Lung microvascular endothelial cell (primary cell): ENCODE measurements at regions not wholly inside any gene's neighbourhood (a gene's known extent, or its start where the extent isn't known, plus 50 kb on each side); places are given as distances from the start of the nearest gene placed in this dataset.

Experiments used
- DNase-seq, 2 donors: peaks; one replicate each; pipeline versions ENCODE4 v3.0.0 to v3.0.0-alpha.2; 2010; ENCODE audit warnings: low read depth in 2 of 2

- DNase-seq: no peak
Measured at GRCh38 chr4:1499465-1499864, 93.2 kb upstream of the NKX1-1 start.

- no peak for DNase-seq
Measured at GRCh38 chr4:1497189-1497801, 91.1 kb upstream of the NKX1-1 start.

DNA sequence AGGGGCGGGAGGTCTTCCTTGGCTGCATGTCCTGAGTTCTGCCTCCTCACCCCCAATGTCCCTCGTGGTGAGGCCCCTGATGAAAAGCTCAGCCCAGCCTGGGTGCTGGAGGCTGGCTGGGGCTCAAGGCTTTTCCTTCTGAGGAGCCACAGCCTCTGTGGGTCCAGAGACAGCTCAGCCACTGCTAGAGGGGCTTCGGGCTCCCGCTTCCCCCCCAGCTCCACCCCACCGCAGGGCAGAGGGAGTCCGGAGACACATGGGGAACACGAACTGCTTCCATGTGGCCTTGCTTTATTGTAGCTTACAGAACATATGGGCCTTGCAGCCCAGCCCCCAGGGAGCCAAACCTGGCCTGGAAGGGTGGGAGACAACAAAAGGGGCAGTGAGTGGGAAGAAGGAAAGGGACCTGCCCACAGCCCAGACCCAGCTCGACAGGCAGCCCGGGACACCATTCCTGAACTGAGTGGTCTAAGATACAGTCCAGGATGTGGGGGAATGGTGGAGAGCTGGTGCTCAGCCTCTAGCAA is 89.9 kb upstream of the NKX1-1 start:
- no peak for DNase-seq

- no peak for DNase-seq
Measured at GRCh38 chr4:1495416-1496115, 89.3 kb upstream of the NKX1-1 start.

- DNase-seq: no peak
Measured at GRCh38 chr4:1494416-1495315, 88.4 kb upstream of the NKX1-1 start.

DNA sequence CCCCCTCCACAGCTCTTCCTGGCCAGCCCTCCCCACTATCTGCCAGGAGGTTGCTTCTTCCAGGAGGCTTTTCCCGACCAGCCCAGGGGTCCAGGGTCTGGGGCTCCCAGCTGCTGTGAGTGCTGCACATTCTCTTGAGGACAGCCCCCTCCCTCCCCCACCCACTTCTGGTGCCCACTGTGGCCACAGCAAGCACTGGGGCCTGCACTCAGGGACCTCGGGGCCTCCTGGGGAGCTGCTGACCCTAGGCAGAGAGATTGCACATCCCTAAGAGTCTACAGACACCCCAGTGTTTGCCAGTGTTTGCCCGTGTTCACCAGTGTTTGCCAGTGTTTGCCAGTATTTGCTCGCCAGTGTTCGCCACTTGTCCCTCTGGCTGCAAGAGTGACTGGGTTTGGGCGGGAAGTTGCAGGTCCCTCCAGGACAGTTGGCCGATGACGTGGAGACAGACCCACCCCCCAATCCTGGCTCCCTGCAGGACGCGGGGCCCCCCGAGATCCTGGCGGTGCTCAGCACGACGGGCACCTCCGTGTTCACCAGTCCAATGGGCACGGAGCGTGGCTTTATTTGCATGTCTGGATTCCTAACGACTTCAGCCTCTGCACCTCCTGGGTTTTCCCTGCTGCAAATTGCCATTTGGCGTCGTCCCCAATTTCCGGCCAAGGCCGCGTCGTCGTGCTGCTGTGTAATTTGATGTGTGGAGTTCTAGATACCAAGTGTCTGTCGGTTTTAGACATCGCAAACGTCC is 87.5 kb upstream of the NKX1-1 start:
- DNase-seq: no peak

DNA sequence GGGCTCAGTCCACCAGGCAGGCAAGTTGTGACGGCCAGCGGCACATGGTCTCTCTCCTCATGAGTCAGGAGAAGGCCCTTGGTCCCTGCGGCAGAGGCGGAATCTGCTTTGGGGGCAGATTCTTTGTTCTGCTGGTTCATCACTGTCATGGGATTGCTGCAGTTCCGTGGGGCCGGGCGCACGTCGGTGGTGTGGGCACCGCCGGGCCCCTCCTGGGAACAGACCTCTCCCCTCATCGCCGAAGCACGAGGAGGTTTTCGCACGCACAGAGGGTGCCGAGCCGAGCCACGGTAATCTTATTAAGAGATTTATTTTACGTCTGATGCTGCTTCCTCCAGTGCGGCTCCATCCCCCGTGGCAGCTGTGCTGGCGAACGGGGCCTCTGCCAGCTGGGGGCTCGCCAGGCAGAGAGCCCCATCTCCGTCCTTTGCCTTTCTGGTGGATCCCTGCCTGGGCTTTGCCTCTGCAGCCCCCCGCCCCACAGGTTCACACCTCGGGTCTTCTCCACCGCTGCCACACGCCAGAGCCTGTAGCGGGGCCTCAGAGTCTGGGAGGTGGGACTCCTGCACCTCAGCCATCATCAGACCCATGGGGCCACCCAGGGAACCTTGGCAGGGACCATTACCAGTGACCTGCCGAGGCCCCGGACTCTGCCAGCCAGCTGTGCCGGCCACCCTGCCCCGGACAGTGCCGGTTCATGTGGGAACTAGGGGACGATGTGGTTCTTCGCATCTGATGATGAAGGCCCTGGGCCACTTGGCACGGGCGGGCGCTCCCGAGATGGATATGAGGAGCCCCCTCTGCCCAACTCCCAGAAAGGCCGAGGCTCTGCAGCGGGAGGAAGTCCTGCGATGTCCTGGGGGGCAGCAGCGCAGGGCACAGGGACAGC is 86.7 kb upstream of the NKX1-1 start:
- no peak for DNase-seq

DNA sequence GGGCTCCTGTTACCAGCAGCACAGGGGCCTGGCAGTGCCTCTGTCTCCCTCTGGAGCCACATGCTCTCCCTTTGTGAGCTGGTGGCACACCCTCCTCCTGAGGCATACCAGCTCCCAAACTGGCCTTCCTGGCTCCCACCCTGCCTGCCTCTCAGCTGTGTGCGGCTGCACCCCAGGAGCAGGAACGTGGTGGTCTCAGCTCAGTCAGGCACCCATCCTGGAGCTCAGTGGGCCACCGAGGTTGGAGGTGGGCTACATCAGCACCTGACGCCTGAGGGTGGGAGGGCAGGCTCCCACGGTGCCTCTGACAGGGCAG is 85.9 kb upstream of the NKX1-1 start:
- DNase-seq: no peak

GRCh38 chr4:1491328-1492141 is 85.3 kb upstream of the NKX1-1 start:
- DNase-seq: no peak

GRCh38 chr4:1490654-1491327 is 84.5 kb upstream of the NKX1-1 start:
- no peak for DNase-seq

DNA sequence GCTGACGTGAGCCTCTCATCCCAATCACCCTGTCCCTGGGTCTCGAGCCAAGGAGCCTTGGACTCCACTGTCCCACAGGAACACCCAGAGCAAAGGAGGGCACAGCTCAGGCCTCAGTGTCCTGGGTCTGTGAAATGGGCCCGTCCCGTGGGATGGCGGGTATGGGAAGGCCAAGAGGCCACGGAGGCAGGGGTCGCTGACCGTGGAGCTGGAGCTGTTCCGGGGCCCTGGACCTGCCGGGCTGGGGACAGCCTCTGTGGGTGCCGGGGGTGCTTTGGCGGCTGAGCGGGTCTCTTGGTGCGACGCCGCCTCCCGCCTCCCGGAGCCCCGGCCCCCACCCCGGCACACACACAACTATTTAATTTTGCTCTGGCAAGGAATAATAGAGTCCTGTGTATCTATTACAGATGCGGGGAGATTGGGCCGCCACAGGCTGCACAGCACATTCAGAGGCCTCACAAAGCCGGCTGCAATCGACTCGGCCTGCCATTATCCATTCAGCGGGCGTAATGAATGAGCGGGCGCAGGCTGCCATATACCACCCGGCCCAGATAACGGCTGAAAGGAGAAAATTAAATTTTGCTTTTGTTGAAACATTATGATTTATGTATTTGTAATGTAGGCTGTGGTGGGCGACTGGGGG is 83.9 kb upstream of the NKX1-1 start:
- DNase-seq: no peak

DNA sequence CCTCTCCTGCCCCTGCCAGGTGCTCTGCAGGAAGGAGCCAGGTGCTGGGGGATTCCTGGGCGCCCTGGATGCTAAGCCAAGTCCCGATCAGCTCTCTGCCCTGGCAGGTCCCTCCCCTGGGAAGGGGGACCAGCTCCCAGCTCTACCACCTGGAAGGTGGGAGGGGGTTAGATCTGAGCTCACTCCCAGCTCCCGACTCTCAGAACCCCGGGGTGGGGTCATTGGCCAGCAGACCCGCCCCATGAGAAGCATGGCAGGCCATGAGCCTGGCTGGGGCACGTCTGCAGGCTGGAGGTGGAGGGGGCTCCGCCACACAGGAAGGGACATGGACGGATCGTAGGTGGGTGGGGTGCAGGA is 83.4 kb upstream of the NKX1-1 start:
- DNase-seq: no peak

DNA sequence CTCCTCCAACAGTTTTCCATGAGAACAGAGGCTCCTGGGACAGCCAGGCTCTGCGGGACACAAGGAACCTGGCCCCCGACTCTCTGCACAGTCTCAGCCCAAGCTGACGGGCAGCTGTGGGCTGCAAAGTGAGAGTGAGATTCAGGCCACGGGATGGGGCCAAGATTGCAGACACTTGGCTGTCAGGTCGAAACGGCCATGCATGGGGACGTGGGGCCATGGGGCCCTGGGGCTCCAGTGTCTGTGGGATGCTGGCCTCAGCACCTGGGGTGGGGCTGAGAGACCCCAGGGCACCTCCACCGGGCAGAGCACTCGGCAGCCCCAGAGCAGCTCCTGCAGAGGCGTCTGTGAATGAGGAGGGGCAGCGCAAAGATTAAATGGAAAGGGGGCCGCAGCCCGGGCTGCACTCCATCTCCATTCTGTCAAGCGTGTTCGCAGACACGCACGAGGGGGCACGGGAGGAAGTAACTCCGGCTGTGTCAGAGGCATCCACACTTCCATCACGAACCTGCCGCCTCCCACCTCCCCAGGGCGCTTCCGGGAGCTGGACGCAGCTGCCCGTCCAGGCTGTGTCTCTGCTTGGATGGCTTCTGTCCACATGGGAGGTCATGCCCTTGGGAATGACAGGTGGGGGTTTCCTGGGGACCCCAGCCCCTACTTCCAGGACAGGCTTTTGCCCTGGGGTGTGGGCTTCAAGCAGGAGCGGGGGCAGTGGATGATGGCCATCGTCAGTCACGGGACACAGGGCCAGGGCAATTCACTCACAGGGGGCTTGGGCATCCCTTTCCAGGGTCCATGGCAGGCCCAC is 82.8 kb upstream of the NKX1-1 start:
- no peak for DNase-seq

DNA sequence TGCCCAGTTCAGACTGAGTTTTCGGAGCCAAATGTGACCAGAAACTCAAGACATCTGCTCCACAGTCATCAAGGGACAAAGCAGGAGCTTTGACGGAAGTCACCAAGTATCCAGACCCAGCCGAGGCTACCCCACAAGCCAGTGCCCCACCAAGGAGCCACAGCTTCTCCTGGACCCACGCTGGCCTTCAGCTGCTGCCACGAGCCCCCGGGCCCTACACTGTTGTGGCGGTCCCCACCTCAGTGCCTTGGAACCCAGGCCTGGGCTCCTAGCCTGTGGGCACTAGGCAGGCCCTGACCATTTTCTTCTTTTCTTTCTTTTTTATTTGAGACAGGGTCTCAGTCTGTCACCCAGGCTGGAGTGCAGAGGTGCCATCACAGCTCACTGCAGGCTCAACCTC is 82.1 kb upstream of the NKX1-1 start:
- DNase-seq: no peak

- DNase-seq: no peak
Measured at GRCh38 chr4:1487761-1488160, 81.5 kb upstream of the NKX1-1 start.

DNA sequence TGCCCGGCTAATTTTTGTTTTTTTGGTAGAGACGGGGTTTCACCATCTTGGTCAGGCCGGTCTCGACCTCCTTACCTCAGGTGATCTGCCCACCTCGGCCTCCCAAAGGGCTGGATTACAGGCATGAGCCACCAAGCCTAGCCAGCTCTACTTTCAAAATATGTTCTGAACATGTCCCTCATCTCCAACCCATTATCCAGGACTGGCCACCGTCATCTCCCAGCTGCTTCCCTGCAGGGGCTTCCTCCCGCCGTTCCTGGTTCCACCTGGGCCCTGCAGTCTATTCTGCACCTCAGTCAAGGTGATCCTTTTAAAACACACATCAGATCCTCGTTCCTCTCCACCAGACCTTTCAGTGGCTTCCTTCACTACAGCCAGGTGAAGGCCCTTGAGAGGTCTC is 80.9 kb upstream of the NKX1-1 start:
- DNase-seq: no peak

GRCh38 chr4:1485280-1485679 is 79.0 kb upstream of the NKX1-1 start:
- DNase-seq: no peak

- no peak for DNase-seq
Measured at GRCh38 chr4:1480720-1481119, 74.5 kb upstream of the NKX1-1 start.
